ENCODE measurements at regions not wholly inside any gene's neighbourhood (a gene's known extent, or its start where the extent isn't known, plus 50 kb on each side); places are given as distances from the start of the nearest gene placed in this dataset.

DNA sequence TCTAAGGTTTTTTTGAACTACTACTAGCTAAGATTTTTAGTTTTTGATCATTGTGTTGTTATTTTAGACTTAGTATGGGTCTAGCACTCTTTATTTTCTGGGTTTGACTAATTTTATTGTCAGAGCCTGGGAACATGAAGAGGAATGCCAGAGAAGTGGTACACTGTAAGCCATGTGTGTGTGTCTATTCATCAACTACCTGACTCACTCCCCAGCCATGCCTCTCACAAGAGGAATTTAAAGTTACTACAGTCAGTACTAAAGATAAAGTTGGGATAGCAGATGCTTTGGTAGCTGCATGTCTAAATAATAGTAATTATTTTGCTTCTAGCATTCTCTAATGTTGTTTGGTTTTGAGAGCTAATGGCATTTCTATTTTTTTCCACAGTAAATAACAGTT, 264.8 kb downstream of the CSNK1G3 start:
- no peak overlapping the region for H3K27ac ChIP-seq
- H3K9me3 ChIP-seq, result no peaks in the 10 kb centered on the region
- H3K4me1 ChIP-seq, result no peaks in the 10 kb centered on the region
- DNase-seq, result no peak
- no peak overlapping the region for H3K4me3 ChIP-seq
- no peak for TF ChIP-seq POLR2A (IDR thresholded peaks at IDR 0.05)
- TF ChIP-seq, protein P1, sequence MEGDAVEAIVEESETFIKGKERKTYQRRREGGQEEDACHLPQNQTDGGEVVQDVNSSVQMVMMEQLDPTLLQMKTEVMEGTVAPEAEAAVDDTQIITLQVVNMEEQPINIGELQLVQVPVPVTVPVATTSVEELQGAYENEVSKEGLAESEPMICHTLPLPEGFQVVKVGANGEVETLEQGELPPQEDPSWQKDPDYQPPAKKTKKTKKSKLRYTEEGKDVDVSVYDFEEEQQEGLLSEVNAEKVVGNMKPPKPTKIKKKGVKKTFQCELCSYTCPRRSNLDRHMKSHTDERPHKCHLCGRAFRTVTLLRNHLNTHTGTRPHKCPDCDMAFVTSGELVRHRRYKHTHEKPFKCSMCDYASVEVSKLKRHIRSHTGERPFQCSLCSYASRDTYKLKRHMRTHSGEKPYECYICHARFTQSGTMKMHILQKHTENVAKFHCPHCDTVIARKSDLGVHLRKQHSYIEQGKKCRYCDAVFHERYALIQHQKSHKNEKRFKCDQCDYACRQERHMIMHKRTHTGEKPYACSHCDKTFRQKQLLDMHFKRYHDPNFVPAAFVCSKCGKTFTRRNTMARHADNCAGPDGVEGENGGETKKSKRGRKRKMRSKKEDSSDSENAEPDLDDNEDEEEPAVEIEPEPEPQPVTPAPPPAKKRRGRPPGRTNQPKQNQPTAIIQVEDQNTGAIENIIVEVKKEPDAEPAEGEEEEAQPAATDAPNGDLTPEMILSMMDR (IDR thresholded peaks at IDR 0.05), result no peak
- H3K27me3 ChIP-seq, result no peaks in the 10 kb centered on the region
- H3K36me3 ChIP-seq, result no peaks in the 10 kb centered on the region

DNA sequence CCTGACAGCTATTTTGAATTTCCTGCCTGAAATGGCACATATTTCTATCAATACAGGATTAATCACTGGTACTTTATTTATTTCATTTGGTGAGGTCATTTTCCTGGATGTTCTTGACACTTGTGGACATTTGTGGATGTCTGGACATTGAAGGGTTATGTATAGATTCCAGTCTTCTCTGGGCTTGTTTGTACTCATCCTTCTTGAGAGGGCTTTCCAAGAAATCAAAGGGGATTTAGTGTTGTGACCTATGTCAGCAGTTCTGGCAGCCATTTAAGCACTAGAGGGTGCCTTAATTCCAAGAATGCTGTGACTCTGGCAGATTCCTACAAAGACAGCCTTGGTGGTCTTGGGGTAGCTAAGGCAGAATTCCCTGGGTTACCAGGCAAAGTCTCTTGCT, 259.7 kb downstream of the CSNK1G3 start:
- Histone ChIP-seq H3K9me3 (no peaks in the 10 kb centered on the region), H3K4me1 (no peaks in the 10 kb centered on the region), H3K36me3 (no peaks in the 10 kb centered on the region), H3K27ac (no peak overlapping the region), H3K4me3 (no peak overlapping the region), H3K27me3 (no peaks in the 10 kb centered on the region)
- DNase-seq, result no peak
- TF ChIP-seq, protein P1 (IDR thresholded peaks at IDR 0.05), result no peak
- no peak for TF ChIP-seq POLR2A (IDR thresholded peaks at IDR 0.05)

DNA sequence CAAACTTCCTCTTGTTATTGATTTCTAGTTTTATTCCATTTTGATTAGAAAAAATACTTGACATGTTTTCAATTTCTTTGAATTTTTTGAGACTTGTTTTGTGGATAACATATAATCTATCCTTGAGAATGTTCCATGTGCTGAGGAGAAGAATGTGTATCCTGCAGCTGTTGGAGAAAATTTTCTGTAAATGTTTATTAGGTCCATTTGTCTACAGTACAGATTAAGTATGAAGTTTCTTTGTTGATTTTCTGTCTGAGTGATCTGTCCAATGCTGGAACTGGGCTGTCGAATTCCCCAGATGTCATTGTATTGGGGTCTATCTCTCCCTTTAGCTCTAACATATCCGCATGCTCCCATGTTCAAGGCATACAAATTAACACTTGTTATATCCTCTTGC, 251.2 kb downstream of the CSNK1G3 start:
- TF ChIP-seq, protein P1 (IDR thresholded peaks at IDR 0.05), result no peak
- no peak for TF ChIP-seq POLR2A (IDR thresholded peaks at IDR 0.05)
- no peaks in the 10 kb centered on the region for H3K27me3 ChIP-seq
- no peak for DNase-seq
- no peaks in the 10 kb centered on the region for H3K36me3 ChIP-seq
- no peak overlapping the region for H3K27ac ChIP-seq
- no peaks in the 10 kb centered on the region for H3K4me1 ChIP-seq
- no peak overlapping the region for H3K4me3 ChIP-seq
- H3K9me3 ChIP-seq, result no peaks in the 10 kb centered on the region

DNA sequence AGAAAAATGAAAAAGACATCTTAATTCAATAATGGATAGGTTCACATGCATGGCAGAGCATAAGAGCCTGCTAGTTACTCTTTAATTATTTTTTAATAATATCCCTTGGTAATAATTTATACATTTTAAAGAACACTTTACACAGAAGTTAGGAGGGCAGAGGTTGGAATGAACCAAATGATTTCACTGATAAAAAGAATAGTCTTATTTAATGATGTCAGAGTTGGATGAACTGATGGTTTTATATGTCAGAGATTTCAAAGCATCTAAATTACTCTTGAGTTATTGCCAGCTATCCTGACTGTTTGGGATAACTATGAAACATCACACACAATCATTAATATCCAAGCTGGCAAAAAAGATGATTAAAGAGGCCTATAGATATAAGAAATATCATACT, 244.8 kb downstream of the CSNK1G3 start:
- Histone ChIP-seq H3K4me1 (no peaks in the 10 kb centered on the region), H3K9me3 (no peaks in the 10 kb centered on the region), H3K36me3 (no peaks in the 10 kb centered on the region), H3K27me3 (no peaks in the 10 kb centered on the region), H3K4me3 (no peak overlapping the region), H3K27ac (no peak overlapping the region)
- no peak for DNase-seq
- no peak for TF ChIP-seq POLR2A (IDR thresholded peaks at IDR 0.05)
- TF ChIP-seq, protein P1 (IDR thresholded peaks at IDR 0.05), result no peak

DNA sequence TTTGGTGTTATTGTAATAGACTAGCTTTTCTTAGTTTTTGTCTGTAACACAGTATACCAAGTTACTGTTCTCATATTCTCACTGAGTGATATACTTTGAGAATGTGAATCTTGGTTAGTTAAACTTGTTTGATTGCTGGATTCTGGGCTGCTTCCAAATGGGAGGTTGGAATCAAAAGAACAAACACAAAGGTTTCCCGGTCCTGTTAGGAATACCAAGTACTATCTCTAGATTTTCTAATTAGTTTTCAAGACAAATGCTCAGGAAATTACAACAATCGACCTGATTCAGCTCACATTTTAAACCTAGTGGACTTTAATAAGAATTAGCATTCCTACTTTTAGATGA, 244.3 kb downstream of the CSNK1G3 start:
- Histone ChIP-seq H3K36me3 (no peaks in the 10 kb centered on the region), H3K27me3 (no peaks in the 10 kb centered on the region), H3K4me3 (no peak overlapping the region), H3K9me3 (no peaks in the 10 kb centered on the region), H3K4me1 (no peaks in the 10 kb centered on the region), H3K27ac (no peak overlapping the region)
- no peak for DNase-seq
- no peak for TF ChIP-seq POLR2A (IDR thresholded peaks at IDR 0.05)
- TF ChIP-seq, protein P1 (IDR thresholded peaks at IDR 0.05), result no peak

DNA sequence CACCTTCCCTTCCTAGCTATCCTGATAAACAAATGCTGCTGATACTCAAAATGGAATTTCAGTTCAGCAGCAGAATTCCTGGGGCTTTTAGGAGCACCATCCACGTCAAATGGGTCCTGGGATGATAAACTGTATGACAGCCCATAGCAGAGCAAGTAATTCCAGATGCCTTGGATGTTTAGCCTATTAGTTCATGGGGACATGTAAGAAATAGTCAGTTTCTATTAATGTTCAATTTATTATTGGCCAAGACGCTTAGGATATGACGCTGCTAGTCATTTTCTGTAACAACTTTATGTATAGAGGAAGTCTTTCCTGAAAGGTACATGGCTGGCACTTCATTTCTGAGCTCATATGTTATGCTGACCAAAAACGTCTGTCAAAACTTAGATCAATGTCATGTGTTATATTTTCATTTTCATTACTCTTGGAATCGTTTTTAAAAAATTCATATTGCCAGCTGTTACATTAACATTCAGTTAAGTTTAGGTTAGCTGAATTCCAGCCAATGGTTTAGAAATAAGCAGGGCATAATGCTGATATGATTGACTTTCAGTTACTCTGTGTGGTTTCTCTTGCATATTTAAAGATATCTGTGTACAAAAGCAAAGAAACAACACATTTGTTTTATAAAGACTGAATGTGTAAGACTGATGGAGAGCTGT, 243.8 kb downstream of the CSNK1G3 start:
- Histone ChIP-seq H3K27me3 (no peaks in the 10 kb centered on the region), H3K4me3 (no peak overlapping the region), H3K9me3 (no peaks in the 10 kb centered on the region), H3K27ac (no peak overlapping the region), H3K4me1 (no peaks in the 10 kb centered on the region), H3K36me3 (no peaks in the 10 kb centered on the region)
- TF ChIP-seq, protein P1 (IDR thresholded peaks at IDR 0.05), result no peak
- TF ChIP-seq POLR2A (IDR thresholded peaks at IDR 0.05), result no peak
- DNase-seq, result no peak
